Uterus (tissue), 2 donors: ENCODE measurements at regions not wholly inside any gene's neighbourhood (a gene's known extent, or its start where the extent isn't known, plus 50 kb on each side); places are given as distances from the start of the nearest gene placed in this dataset.

Experiments
- CTCF ChIP-seq, 4 experiments: fragments of 200-600 bp in 2 of 4; fragments of 450-650 bp in 2 of 4; sonication (generic) in 2 of 4; IDR thresholded peaks; one replicate each; pipeline ENCODE4 v1.5.1; 2016 to 2019; ENCODE audit warnings: antibody characterized with exemption in 4 of 4, mild to moderate bottlenecking in 2 of 4, moderate library complexity in 1 of 4
- POLR2A ChIP-seq, 2 donors: fragments of 450-650 bp; IDR thresholded peaks; one replicate each; pipeline ENCODE4 v1.6.1; 2016; ENCODE audit warnings: antibody characterized with exemption in 2 of 2, mild to moderate bottlenecking in 1 of 2, moderate library complexity in 1 of 2

DNA sequence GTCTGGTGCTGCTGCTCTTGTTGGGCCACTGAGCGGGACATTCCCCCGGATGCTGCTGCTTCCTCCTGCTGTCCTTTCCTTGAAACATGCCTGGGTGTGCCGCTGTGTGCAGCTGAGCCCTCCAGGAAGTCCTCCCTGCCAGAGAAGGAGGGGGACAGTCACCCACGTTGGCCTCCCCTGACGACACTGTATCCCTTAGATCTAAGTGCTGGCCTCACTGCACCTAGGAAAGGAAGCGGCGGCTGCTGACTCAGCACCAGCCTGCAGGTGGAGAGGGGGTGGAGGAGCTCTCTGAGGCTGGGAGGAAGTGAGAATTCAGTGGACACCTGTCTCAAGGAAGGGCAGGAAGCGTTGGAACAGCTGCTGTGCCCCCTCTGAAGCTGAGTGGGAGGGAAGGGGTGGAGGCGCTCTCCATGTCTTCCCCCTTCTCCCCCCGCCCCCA is 239.8 kb downstream of the HAUS1 start:
- TF ChIP-seq POLR2A (IDR thresholded peaks at IDR 0.05) (no peak), CTCF (IDR thresholded peaks at IDR 0.05) (no peak)
